HCT116 (cell line): ENCODE measurements at regions not wholly inside any gene's neighbourhood (a gene's known extent, or its start where the extent isn't known, plus 50 kb on each side); places are given as distances from the start of the nearest gene placed in this dataset.

ENCODE experiments used
- ATAC-seq: fragments of 200-7000 bp; cut with Tn5 transposase; 2 replicates; pipeline ENCODE4 v1.9.1; 2020; ENCODE audit warnings: mild to moderate bottlenecking, moderate library complexity
- BruUV-seq: library from RNA; stranded (reverse); fragments of 400-500 nt; replicated peaks from 2 replicates; lab custom pipeline; 2021; lab: Mats Ljungman, UMichigan
- CTCF ChIA-PET: fragments of 300-600 bp; sonication (Branson Sonifier 250); formaldehyde crosslinking; loops from one replicate; lab custom pipeline; 2021; ENCODE audit warnings: antibody characterized with exemption; lab: Charles Lee
- POLR2A ChIA-PET: fragments of 300-600, 350-600 bp; sonication (Branson Sonifier 250); formaldehyde crosslinking; loops from one replicate; lab custom pipeline; 2021; ENCODE audit warnings: antibody characterized with exemption; lab: Charles Lee
- RAD21 ChIA-PET, 2 experiments: fragments of 300-600 bp; sonication (Branson Sonifier 250); formaldehyde crosslinking; loops; one replicate each; lab custom pipeline; 2023; ENCODE audit warnings: low total read pairs in 2 of 2; ENCODE audit not compliant: uncharacterized antibody in 2 of 2, unreplicated experiment in 2 of 2, low non-redundant PET in 1 of 2; lab: Charles Lee
- DNase-seq: peaks from one replicate; pipeline ENCODE4 v3.0.0-alpha.2; 2010; ENCODE audit warnings: low read depth, low spot score
- H2AFZ ChIP-seq: fragments of 200-600 bp; shearing (Covaris generic), sonication (generic); 2 replicates; pipeline ENCODE4 v1.6.1; 2017; ENCODE audit warnings: low read depth, mixed run types, mixed read lengths, antibody characterized with exemption, low read length; ENCODE audit not compliant: poor library complexity, severe bottlenecking
- H3K27ac ChIP-seq: 2 replicates; pipeline ENCODE4 v1.5.1; 2012; ENCODE audit warnings: low read depth, low read length
- H3K27me3 ChIP-seq: fragments of 200-600 bp; sonication (generic); 2 replicates; pipeline ENCODE4 v1.6.1; 2016; ENCODE audit warnings: mixed run types, low read length, mixed read lengths; ENCODE audit not compliant: insufficient read depth
- H3K36me3 ChIP-seq, 2 experiments: fragments of 200-500 bp in 1 of 2; fragments of 200-600 bp in 1 of 2; sonication (Bioruptor generic) in 1 of 2; sonication (generic) in 1 of 2; 2 replicates each; pipeline versions ENCODE4 v1.5.1 to v1.6.1; 2014 to 2016; ENCODE audit warnings: low read length in 2 of 2, inconsistent platforms in 1 of 2, mixed read lengths in 1 of 2, mixed run types in 1 of 2; ENCODE audit not compliant: insufficient read depth in 2 of 2, control insufficient read depth in 1 of 2
- H3K4me1 ChIP-seq, 2 experiments: fragments of 200-600 bp in 1 of 2; sonication (generic) in 1 of 2; 2 replicates each; pipeline versions ENCODE4 v1.5.1 to v1.6.1; 2012 to 2017; ENCODE audit warnings: low read length in 2 of 2, inconsistent platforms in 1 of 2, mild to moderate bottlenecking in 1 of 2, mixed read lengths in 1 of 2, mixed run types in 1 of 2, moderate library complexity in 1 of 2; ENCODE audit not compliant: insufficient read depth in 2 of 2, control insufficient read depth in 1 of 2
- H3K4me2 ChIP-seq: fragments of 200-600 bp; sonication (generic); 2 replicates; pipeline ENCODE4 v1.6.1; 2017; ENCODE audit warnings: mixed run types, low read length, mixed read lengths
- H3K4me3 ChIP-seq, 2 experiments: fragments of 200-600 bp in 1 of 2; sonication (generic) in 1 of 2; replicated peaks in 1 of 2; 2 replicates each; pipeline ENCODE4 v1.5.1; 2011 to 2016; ENCODE audit warnings: low read length in 2 of 2, control low read depth in 1 of 2, low read depth in 1 of 2, mild to moderate bottlenecking in 1 of 2, mixed read lengths in 1 of 2, mixed run types in 1 of 2
- H3K79me2 ChIP-seq: fragments of 200-600 bp; sonication (generic); 2 replicates; pipeline ENCODE4 v1.6.1; 2017; ENCODE audit warnings: mild to moderate bottlenecking, mixed run types, low read length, moderate library complexity, mixed read lengths; ENCODE audit not compliant: insufficient read depth
- H3K9ac ChIP-seq: fragments of 200-600 bp; sonication (generic); 2 replicates; pipeline ENCODE4 v1.6.1; 2016; ENCODE audit warnings: low read length, mixed read lengths
- H3K9me2 ChIP-seq: fragments of 200-600 bp; sonication (generic), shearing (Covaris generic); 2 replicates; pipeline ENCODE4 v1.6.1; 2017; ENCODE audit warnings: mixed run types, mild to moderate bottlenecking, moderate library complexity; ENCODE audit not compliant: insufficient read depth
- H3K9me3 ChIP-seq, 2 experiments: fragments of 200-500 bp in 1 of 2; fragments of 200-600 bp in 1 of 2; sonication (Bioruptor generic) in 1 of 2; sonication (generic) in 1 of 2; 2 replicates each; pipeline ENCODE4 v1.6.1; 2014 to 2017; ENCODE audit warnings: low read length in 2 of 2, mixed read lengths in 2 of 2, inconsistent platforms in 1 of 2, low read depth in 1 of 2, mild to moderate bottlenecking in 1 of 2, mixed run types in 1 of 2, moderate library complexity in 1 of 2; ENCODE audit not compliant: control insufficient read depth in 1 of 2, insufficient read depth in 1 of 2
- H4K20me1 ChIP-seq: fragments of 200-600 bp; sonication (generic), shearing (Covaris generic); 2 replicates; pipeline ENCODE4 v1.6.1; 2017; ENCODE audit warnings: mixed run types, mild to moderate bottlenecking, moderate library complexity; ENCODE audit not compliant: insufficient read depth
- ATF3 ChIP-seq: IDR thresholded peaks from 2 replicates; pipeline ENCODE4 v1.6.1; 2012
- CBX3 ChIP-seq: IDR thresholded peaks from 2 replicates; pipeline ENCODE4 v1.6.1; 2012; ENCODE audit warnings: low read depth
- CEBPB ChIP-seq: IDR thresholded peaks from 2 replicates; pipeline ENCODE4 v1.6.1; 2012; ENCODE audit warnings: low read depth
- CTCF ChIP-seq, 3 experiments: fragments of 200-600 bp in 1 of 3; sonication (generic) in 1 of 3; IDR thresholded peaks in 2 of 3; conservative IDR thresholded peaks in 1 of 3; 2 replicates each; pipeline ENCODE4 v1.5.1; 2012 to 2017; ENCODE audit warnings: low read depth in 2 of 3, low read length in 2 of 3, antibody characterized with exemption in 1 of 3, borderline replicate concordance in 1 of 3, control low read depth in 1 of 3, mild to moderate bottlenecking in 1 of 3, mixed read lengths in 1 of 3, mixed run types in 1 of 3, moderate library complexity in 1 of 3; ENCODE audit not compliant: insufficient read depth in 1 of 3
- ELF1 ChIP-seq: IDR thresholded peaks from 2 replicates; pipeline ENCODE4 v1.6.1; 2012; ENCODE audit warnings: low read depth, borderline replicate concordance
- EZH2phosphoT487 ChIP-seq: fragments of 200-600 bp; IDR thresholded peaks from 2 replicates; pipeline ENCODE4 v1.6.1; 2018; ENCODE audit warnings: antibody characterized with exemption, borderline replicate concordance
- FOSL1 ChIP-seq: IDR thresholded peaks from 2 replicates; pipeline ENCODE4 v1.6.1; 2012; ENCODE audit warnings: low read depth
- JUND ChIP-seq: IDR thresholded peaks from 2 replicates; pipeline ENCODE4 v1.6.1; 2012
- MAX ChIP-seq: IDR thresholded peaks from 2 replicates; pipeline ENCODE4 v1.6.1; 2012
- POLR2A ChIP-seq: IDR thresholded peaks from 2 replicates; pipeline ENCODE4 v1.7.0; 2011; ENCODE audit warnings: borderline replicate concordance; ENCODE audit not compliant: insufficient read depth, insufficient read length; ENCODE audit errors: extremely low read depth
- POLR2AphosphoS5 ChIP-seq: IDR thresholded peaks from 2 replicates; pipeline ENCODE4 v1.6.1; 2011; ENCODE audit warnings: mild to moderate bottlenecking, low read depth, low read length, moderate library complexity
- RAD21 ChIP-seq: IDR thresholded peaks from 2 replicates; pipeline ENCODE4 v1.6.1; 2012; ENCODE audit warnings: low read depth, mild to moderate bottlenecking
- REST ChIP-seq: IDR thresholded peaks from 2 replicates; pipeline ENCODE4 v1.6.1; 2012; ENCODE audit warnings: low read depth
- SIN3A ChIP-seq: IDR thresholded peaks from 2 replicates; pipeline ENCODE4 v1.6.1; 2012; ENCODE audit warnings: low read depth
- SP1 ChIP-seq: IDR thresholded peaks from 2 replicates; pipeline ENCODE4 v1.6.1; 2012; ENCODE audit warnings: low read depth
- SRF ChIP-seq: IDR thresholded peaks from 2 replicates; pipeline ENCODE4 v1.6.1; 2012; ENCODE audit warnings: low read depth
- TCF7L2 ChIP-seq: IDR thresholded peaks from 2 replicates; pipeline ENCODE4 v1.7.0; 2011; ENCODE audit warnings: borderline replicate concordance, inconsistent platforms; ENCODE audit not compliant: insufficient read depth, insufficient read length; ENCODE audit errors: extremely low read depth
- YY1 ChIP-seq: IDR thresholded peaks from 2 replicates; pipeline ENCODE4 v1.6.1; 2011; ENCODE audit warnings: low read length, low read depth, moderate library complexity, mild to moderate bottlenecking; ENCODE audit not compliant: insufficient replicate concordance; ENCODE audit errors: extremely low read depth
- ZBTB33 ChIP-seq: IDR thresholded peaks from 2 replicates; pipeline ENCODE4 v1.6.1; 2011; ENCODE audit warnings: mild to moderate bottlenecking, low read length, moderate library complexity; ENCODE audit not compliant: insufficient replicate concordance; ENCODE audit errors: extremely low read depth
- ZNF274 ChIP-seq: fragments of 200-500 bp; sonication (Bioruptor generic); IDR thresholded peaks from 2 replicates; pipeline ENCODE4 v1.6.1; 2014; ENCODE audit warnings: mild to moderate bottlenecking, low read depth, low read length, inconsistent platforms
- intact Hi-C: fragments of 100-400 bp; cut with micrococcal nuclease; formaldehyde crosslinking; loops from 2 replicates; pipeline ENCODE4 v1.10.0; 2022

- H2AFZ ChIP-seq: no peak overlapping the region
- H3K4me3 ChIP-seq: no peak overlapping the region
- H3K27ac ChIP-seq: no peak overlapping the region
- no peaks in the 10 kb centered on the region for H4K20me1 ChIP-seq
- ChIA-PET POLR2A (no interaction called here), RAD21 (no interaction called here), CTCF (no interaction called here)
- no TSS peak for BruUV-seq
- no peaks in the 10 kb centered on the region for H3K27me3 ChIP-seq
- H3K4me2 ChIP-seq: no peak overlapping the region
- H3K9me2 ChIP-seq: no peaks in the 10 kb centered on the region
- H3K9me3 ChIP-seq: no peaks in the 10 kb centered on the region
- intact Hi-C loops: no loop called here
- ATAC-seq (no peak), DNase-seq (no peak)
- no peaks in the 10 kb centered on the region for H3K79me2 ChIP-seq
- no peaks in the 10 kb centered on the region for H3K36me3 ChIP-seq
- no peaks in the 10 kb centered on the region for H3K4me1 ChIP-seq
- no peak overlapping the region for H3K9ac ChIP-seq
- TF ChIP-seq SIN3A (no peak), ATF3 (no peak), REST (no peak), MAX (no peak), ZBTB33 (no peak), RAD21 (no peak), ELF1 (no peak), SP1 (no peak), ZNF274 (no peak), EZH2phosphoT487 (no peak), POLR2AphosphoS5 (no peak), CEBPB (no peak), JUND (no peak), TCF7L2 (no peak), CTCF (IDR thresholded peaks at IDR 0.05 in 2 of 3, conservative IDR thresholded peaks at IDR 0.05 in 1 of 3; ENCODE audit: borderline replicate concordance in 1 of 3, insufficient read depth in 1 of 3, low read depth in 2 of 3, low read length in 2 of 3) (no peak), FOSL1 (no peak), CBX3 (no peak), POLR2A (no peak), YY1 (no peak), SRF (no peak)
Measured at GRCh38 chrX:26414534-26414933, 198.6 kb downstream of the MAGEB5 start.
